Sigmoid colon (tissue), 6 donors: ENCODE measurements at regions not wholly inside any gene's neighbourhood (a gene's known extent, or its start where the extent isn't known, plus 50 kb on each side); places are given as distances from the start of the nearest gene placed in this dataset.

Experiments
- DNase-seq: peaks from one replicate; pipeline ENCODE4 v3.0.0-alpha.2; 2019
- H3K27ac ChIP-seq, 4 donors: fragments of 200-600 bp; sonication (generic); one replicate each; pipeline ENCODE4 v1.5.1; 2016 to 2019; ENCODE audit warnings: mild to moderate bottlenecking in 1 of 4
- H3K27me3 ChIP-seq, 3 donors: fragments of 200-600 bp; sonication (generic); one replicate each; pipeline ENCODE4 v1.5.1; 2019; ENCODE audit warnings: mild to moderate bottlenecking in 1 of 3
- H3K36me3 ChIP-seq, 4 donors: fragments of 200-600 bp; sonication (generic); one replicate each; pipeline ENCODE4 v1.5.1; 2016 to 2019
- H3K4me1 ChIP-seq, 4 donors: fragments of 200-600 bp; sonication (generic); one replicate each; pipeline ENCODE4 v1.5.1; 2017 to 2019
- H3K4me3 ChIP-seq, 4 donors: fragments of 200-600 bp; sonication (generic); one replicate each; pipeline ENCODE4 v1.5.1; 2017 to 2019; ENCODE audit warnings: mild to moderate bottlenecking in 2 of 4, moderate library complexity in 1 of 4
- H3K9me3 ChIP-seq, 4 donors: fragments of 200-600 bp in 3 of 4; sonication (generic) in 3 of 4; one replicate each; pipeline versions ENCODE4 v1.5.1 to v1.6.1; 2013 to 2019
- EP300 ChIP-seq, 4 donors: sonication (generic); formaldehyde crosslinking; IDR thresholded peaks; one replicate each; pipeline ENCODE4 v1.6.1; 2017; ENCODE audit warnings: antibody characterized with exemption in 4 of 4
- POLR2A ChIP-seq, 2 donors: fragments of 450-650 bp; IDR thresholded peaks; one replicate each; pipeline ENCODE4 v1.6.1; 2016; ENCODE audit warnings: antibody characterized with exemption in 2 of 2, mild to moderate bottlenecking in 2 of 2, moderate library complexity in 2 of 2
- POLR2AphosphoS5 ChIP-seq, 4 donors: sonication (generic); formaldehyde crosslinking; IDR thresholded peaks; one replicate each; pipeline ENCODE4 v1.6.1; 2017; ENCODE audit warnings: antibody characterized with exemption in 4 of 4
- WGBS, 2 donors: extraction: QIAGEN DNeasy Blood & Tissue Kit; methylation state at CpG; one replicate each; pipeline ENCODE4 v1.1.7; 2013; 5-methylcytosine and 5-hydroxymethylcytosine counted together
- intact Hi-C: fragments of 100-400 bp; cut with DNase I; formaldehyde crosslinking; loops from one replicate; pipeline ENCODE4 v1.15.1; 2023
- TF ChIP-seq, protein P1 (sequence below), 4 experiments: fragments of 450-650 bp in 3 of 4; fragments of 200-600 bp in 1 of 4; IDR thresholded peaks; one replicate each; pipeline ENCODE4 v1.5.1; 2016 to 2019; ENCODE audit warnings: antibody characterized with exemption in 4 of 4, mild to moderate bottlenecking in 3 of 4, moderate library complexity in 2 of 4
- donor health status: healthy with polysubstance abuse.
- donor health status: healthy.

DNA sequence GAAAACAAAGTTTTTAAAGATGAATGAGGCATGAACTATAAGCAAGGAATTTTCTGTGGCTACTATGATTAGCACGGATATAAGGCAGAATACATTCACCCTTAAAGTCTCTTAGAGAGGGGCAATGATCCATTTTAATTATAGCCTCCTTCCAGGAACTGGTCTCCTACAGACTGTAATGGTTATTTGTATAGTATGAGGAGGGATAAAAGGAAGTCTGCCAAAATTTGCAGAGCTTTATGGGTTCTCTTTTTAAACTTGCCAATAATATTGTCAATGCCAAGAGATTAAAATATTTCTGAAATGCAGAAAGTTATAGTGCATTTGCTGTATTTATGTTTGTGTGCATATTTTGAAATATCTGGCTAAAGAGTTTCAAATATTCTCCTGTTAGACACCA, 271.4 kb upstream of the LUZP2 start:
- H3K27ac ChIP-seq, result no peak overlapping the region
- no peaks in the 10 kb centered on the region for H3K9me3 ChIP-seq
- WGBS, 2 donors, result 20 to 60% methylated on average over 1 of the region's 1 CpG
- intact Hi-C loops, result no loop called here
- no peaks in the 10 kb centered on the region for H3K27me3 ChIP-seq
- no peaks in the 10 kb centered on the region for H3K4me1 ChIP-seq
- no peak overlapping the region for H3K4me3 ChIP-seq
- H3K36me3 ChIP-seq, result no peaks in the 10 kb centered on the region
- TF ChIP-seq POLR2AphosphoS5 (IDR thresholded peaks at IDR 0.05), result no peak
- TF ChIP-seq EP300 (IDR thresholded peaks at IDR 0.05), result no peak
- no peak for TF ChIP-seq POLR2A (IDR thresholded peaks at IDR 0.05)
- TF ChIP-seq, protein P1, sequence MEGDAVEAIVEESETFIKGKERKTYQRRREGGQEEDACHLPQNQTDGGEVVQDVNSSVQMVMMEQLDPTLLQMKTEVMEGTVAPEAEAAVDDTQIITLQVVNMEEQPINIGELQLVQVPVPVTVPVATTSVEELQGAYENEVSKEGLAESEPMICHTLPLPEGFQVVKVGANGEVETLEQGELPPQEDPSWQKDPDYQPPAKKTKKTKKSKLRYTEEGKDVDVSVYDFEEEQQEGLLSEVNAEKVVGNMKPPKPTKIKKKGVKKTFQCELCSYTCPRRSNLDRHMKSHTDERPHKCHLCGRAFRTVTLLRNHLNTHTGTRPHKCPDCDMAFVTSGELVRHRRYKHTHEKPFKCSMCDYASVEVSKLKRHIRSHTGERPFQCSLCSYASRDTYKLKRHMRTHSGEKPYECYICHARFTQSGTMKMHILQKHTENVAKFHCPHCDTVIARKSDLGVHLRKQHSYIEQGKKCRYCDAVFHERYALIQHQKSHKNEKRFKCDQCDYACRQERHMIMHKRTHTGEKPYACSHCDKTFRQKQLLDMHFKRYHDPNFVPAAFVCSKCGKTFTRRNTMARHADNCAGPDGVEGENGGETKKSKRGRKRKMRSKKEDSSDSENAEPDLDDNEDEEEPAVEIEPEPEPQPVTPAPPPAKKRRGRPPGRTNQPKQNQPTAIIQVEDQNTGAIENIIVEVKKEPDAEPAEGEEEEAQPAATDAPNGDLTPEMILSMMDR (IDR thresholded peaks at IDR 0.05), result no peak
- DNase-seq, result no peak

DNA sequence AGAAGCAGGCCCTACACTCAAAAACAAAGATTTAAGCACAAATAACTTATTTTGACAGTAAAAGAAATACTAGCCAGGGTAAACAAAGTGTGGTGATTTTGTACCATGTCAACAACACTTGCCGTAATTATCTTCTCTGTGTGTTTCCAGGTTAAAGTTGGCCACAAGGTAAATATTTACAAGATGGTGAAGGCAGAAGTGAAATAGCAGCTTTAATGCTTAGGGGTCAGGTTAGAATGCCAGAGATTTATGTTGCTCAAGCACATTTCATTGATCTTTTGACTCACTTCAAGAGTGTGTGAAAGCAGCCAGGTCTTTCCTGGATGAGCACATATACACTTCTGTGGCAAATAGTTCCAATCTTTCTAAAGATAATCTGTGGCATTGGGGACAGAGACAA, 270.2 kb upstream of the LUZP2 start:
- Histone ChIP-seq H3K4me1 (no peaks in the 10 kb centered on the region), H3K27ac (no peak overlapping the region), H3K36me3 (no peaks in the 10 kb centered on the region), H3K4me3 (no peak overlapping the region), H3K9me3 (no peaks in the 10 kb centered on the region), H3K27me3 (no peaks in the 10 kb centered on the region)
- TF ChIP-seq POLR2A (IDR thresholded peaks at IDR 0.05) (no peak), POLR2AphosphoS5 (IDR thresholded peaks at IDR 0.05) (no peak), EP300 (IDR thresholded peaks at IDR 0.05) (no peak)
- TF ChIP-seq, protein P1 (IDR thresholded peaks at IDR 0.05), result no peak
- intact Hi-C loops, result no loop called here
- WGBS, 2 donors, result 18 to 45% methylated on average over 1 of the region's 1 CpG
- no peak for DNase-seq

DNA sequence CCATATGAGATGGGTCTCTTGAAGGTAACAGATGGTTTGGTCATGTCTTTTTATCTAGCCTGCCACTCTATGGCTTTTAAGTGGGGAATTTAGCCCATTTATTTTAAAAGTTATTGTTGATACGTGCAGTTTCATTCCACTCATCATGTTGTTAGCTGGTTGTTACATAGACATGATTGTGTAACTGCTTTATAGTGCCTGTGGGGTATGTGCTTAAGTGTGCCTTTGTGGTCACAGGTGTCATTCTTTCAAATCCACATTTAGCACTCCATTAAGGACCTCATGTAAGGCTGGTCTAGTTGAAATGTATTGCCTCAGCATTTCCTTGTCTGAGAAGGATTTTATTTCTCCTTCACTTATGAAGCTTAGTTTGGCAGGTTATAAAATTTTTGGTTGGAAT, 263.8 kb upstream of the LUZP2 start:
- no peak overlapping the region for H3K4me3 ChIP-seq
- DNase-seq, result no peak
- H3K9me3 ChIP-seq, result no peaks in the 10 kb centered on the region
- H3K4me1 ChIP-seq, result no peaks in the 10 kb centered on the region
- no peak for TF ChIP-seq EP300 (IDR thresholded peaks at IDR 0.05)
- no peak for TF ChIP-seq POLR2A (IDR thresholded peaks at IDR 0.05)
- no peak for TF ChIP-seq POLR2AphosphoS5 (IDR thresholded peaks at IDR 0.05)
- TF ChIP-seq, protein P1 (IDR thresholded peaks at IDR 0.05), result no peak
- H3K36me3 ChIP-seq, result no peaks in the 10 kb centered on the region
- no peak overlapping the region for H3K27ac ChIP-seq
- no peaks in the 10 kb centered on the region for H3K27me3 ChIP-seq
- intact Hi-C loops, result no loop called here
- 91 to 94% methylated on average over 1 of the region's 1 CpG for WGBS, 2 donors

DNA sequence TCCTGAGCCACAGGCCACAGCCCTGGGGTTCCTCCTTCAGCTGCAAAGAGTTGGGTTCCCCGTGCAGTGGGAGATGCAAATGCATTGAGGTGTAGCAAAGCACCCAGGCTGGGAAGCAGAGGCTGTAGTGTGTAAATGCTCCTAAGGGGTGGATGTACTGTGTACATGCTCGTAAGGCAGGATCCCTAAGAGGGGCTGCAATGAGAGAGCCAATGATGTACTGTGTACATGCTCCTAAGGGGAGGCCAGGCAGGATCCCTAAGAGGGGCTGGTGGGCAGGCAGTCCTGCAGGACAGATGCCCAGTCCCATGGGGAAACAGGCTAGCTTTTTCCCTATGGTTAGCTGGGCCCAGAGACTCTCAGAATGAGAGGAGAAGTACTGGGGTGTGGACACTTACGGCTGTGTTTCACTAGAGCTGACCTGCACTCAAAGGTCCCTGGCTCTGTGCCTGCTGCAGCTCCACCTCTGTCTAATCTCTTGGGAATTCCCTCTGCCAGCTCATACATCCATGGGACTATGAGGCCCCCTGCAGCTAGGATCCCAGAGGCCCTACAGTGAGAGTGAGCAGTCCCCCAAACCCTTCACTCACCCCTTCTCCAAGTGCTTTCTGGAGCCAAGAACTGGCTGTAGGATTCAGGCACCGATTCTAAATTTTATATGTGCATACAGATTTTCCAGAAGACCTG, 261.9 kb upstream of the LUZP2 start:
- 61 to 74% methylated on average over 4 of the region's 4 CpGs for WGBS, 2 donors
- no peak for DNase-seq
- no peak overlapping the region for H3K27ac ChIP-seq
- intact Hi-C loops, result no loop called here
- no peak overlapping the region for H3K4me3 ChIP-seq
- no peaks in the 10 kb centered on the region for H3K9me3 ChIP-seq
- H3K36me3 ChIP-seq, result no peaks in the 10 kb centered on the region
- no peaks in the 10 kb centered on the region for H3K27me3 ChIP-seq
- peaks cover 0 to 16% (median 10%) of the 10 kb centered on the region in 4 donors for H3K4me1 ChIP-seq
- TF ChIP-seq POLR2AphosphoS5 (IDR thresholded peaks at IDR 0.05) (no peak), EP300 (IDR thresholded peaks at IDR 0.05) (no peak), POLR2A (IDR thresholded peaks at IDR 0.05) (no peak)
- TF ChIP-seq, protein P1 (IDR thresholded peaks at IDR 0.05), result no peak
